Sigmoid colon (tissue), 4 donors: ENCODE measurements at regions not wholly inside any gene's neighbourhood (a gene's known extent, or its start where the extent isn't known, plus 50 kb on each side); places are given as distances from the start of the nearest gene placed in this dataset.

Experiments
- POLR2A ChIP-seq, 2 donors: fragments of 450-650 bp; IDR thresholded peaks; one replicate each; pipeline ENCODE4 v1.6.1; 2016; ENCODE audit warnings: antibody characterized with exemption in 2 of 2, mild to moderate bottlenecking in 2 of 2, moderate library complexity in 2 of 2
- POLR2AphosphoS5 ChIP-seq, 4 donors: sonication (generic); formaldehyde crosslinking; IDR thresholded peaks; one replicate each; pipeline ENCODE4 v1.6.1; 2017; ENCODE audit warnings: antibody characterized with exemption in 4 of 4
- TF ChIP-seq, protein P1 (sequence below), 4 experiments: fragments of 450-650 bp in 3 of 4; fragments of 200-600 bp in 1 of 4; IDR thresholded peaks; one replicate each; pipeline ENCODE4 v1.5.1; 2016 to 2019; ENCODE audit warnings: antibody characterized with exemption in 4 of 4, mild to moderate bottlenecking in 3 of 4, moderate library complexity in 2 of 4

DNA sequence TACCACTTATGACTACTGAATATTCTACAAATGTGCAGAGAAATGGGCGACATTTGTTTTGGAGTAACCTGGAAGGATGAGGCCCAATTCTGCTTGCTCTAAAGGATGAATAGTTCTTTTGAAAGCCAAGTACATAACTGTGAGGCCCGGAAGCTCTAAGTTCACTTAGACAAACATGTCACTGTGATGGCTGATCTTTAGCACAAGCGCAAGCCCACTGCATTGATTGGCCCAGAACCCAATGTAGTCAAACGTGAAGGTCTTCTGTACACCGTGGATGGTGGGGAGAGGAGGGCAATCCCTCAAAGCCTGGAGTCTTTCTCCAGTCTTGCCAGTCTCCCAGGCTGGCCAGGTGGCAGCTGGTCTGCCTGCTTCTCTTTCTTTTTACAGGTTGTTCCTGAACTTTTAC lies 139.6 kb downstream of the RFC3 start:
- TF ChIP-seq, protein P1, sequence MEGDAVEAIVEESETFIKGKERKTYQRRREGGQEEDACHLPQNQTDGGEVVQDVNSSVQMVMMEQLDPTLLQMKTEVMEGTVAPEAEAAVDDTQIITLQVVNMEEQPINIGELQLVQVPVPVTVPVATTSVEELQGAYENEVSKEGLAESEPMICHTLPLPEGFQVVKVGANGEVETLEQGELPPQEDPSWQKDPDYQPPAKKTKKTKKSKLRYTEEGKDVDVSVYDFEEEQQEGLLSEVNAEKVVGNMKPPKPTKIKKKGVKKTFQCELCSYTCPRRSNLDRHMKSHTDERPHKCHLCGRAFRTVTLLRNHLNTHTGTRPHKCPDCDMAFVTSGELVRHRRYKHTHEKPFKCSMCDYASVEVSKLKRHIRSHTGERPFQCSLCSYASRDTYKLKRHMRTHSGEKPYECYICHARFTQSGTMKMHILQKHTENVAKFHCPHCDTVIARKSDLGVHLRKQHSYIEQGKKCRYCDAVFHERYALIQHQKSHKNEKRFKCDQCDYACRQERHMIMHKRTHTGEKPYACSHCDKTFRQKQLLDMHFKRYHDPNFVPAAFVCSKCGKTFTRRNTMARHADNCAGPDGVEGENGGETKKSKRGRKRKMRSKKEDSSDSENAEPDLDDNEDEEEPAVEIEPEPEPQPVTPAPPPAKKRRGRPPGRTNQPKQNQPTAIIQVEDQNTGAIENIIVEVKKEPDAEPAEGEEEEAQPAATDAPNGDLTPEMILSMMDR (IDR thresholded peaks at IDR 0.05): no peak
- TF ChIP-seq POLR2A (IDR thresholded peaks at IDR 0.05): no peak
- TF ChIP-seq POLR2AphosphoS5 (IDR thresholded peaks at IDR 0.05): no peak
